Left renal cortex interstitium (tissue), 4 donors: ENCODE measurements at regions not wholly inside any gene's neighbourhood (a gene's known extent, or its start where the extent isn't known, plus 50 kb on each side); places are given as distances from the start of the nearest gene placed in this dataset.

ENCODE experiments used
- DNase-seq, 4 donors: peaks; one replicate each; pipeline ENCODE4 v3.0.0-alpha.2; 2013; ENCODE audit warnings: low read depth in 4 of 4, low spot score in 2 of 4, missing footprints in 1 of 4

- no peak for DNase-seq
These were observed 174.9 kb upstream of the C11orf87 start for GRCh38 chr11:109247071-109247470.

- no peak for DNase-seq
These were observed 172.4 kb upstream of the C11orf87 start for GRCh38 chr11:109249597-109249996.

GRCh38 chr11:109251230-109251629 is 170.8 kb upstream of the C11orf87 start:
- DNase-seq = no peak

- no peak for DNase-seq
These were observed 157.9 kb upstream of the C11orf87 start for GRCh38 chr11:109264128-109264527.

- DNase-seq = no peak
These were observed 154.5 kb upstream of the C11orf87 start for GRCh38 chr11:109267293-109268095.

- no peak for DNase-seq
These were observed 146.1 kb upstream of the C11orf87 start for GRCh38 chr11:109275931-109276330.

- DNase-seq = no peak
These were observed 136.5 kb upstream of the C11orf87 start for GRCh38 chr11:109285465-109285864.

- DNase-seq = no peak
These were observed 130.4 kb upstream of the C11orf87 start for GRCh38 chr11:109291553-109291952.

- no peak for DNase-seq
These were observed 123.1 kb upstream of the C11orf87 start for GRCh38 chr11:109298865-109299264.

GRCh38 chr11:109300211-109300610 is 121.8 kb upstream of the C11orf87 start:
- no peak for DNase-seq

GRCh38 chr11:109302591-109303334 is 119.2 kb upstream of the C11orf87 start:
- no peak for DNase-seq

- DNase-seq = no peak
These were observed 118.6 kb upstream of the C11orf87 start for GRCh38 chr11:109303342-109303741.

GRCh38 chr11:109304159-109304558 is 117.8 kb upstream of the C11orf87 start:
- DNase-seq = no peak

GRCh38 chr11:109305009-109305408 is 117.0 kb upstream of the C11orf87 start:
- DNase-seq = no peak

GRCh38 chr11:109306322-109306721 is 115.7 kb upstream of the C11orf87 start:
- no peak for DNase-seq

GRCh38 chr11:109307366-109307765 is 114.6 kb upstream of the C11orf87 start:
- no peak for DNase-seq

GRCh38 chr11:109308551-109308950 is 113.4 kb upstream of the C11orf87 start:
- no peak for DNase-seq

- DNase-seq = no peak
These were observed 112.8 kb upstream of the C11orf87 start for GRCh38 chr11:109309153-109309552.

- DNase-seq = no peak
These were observed 104.3 kb upstream of the C11orf87 start for GRCh38 chr11:109317726-109318125.

- no peak for DNase-seq
These were observed 101.4 kb upstream of the C11orf87 start for GRCh38 chr11:109320595-109320994.

- DNase-seq = no peak
These were observed 95.2 kb upstream of the C11orf87 start for GRCh38 chr11:109326781-109327180.

GRCh38 chr11:109329716-109330115 is 92.3 kb upstream of the C11orf87 start:
- no peak for DNase-seq
